SJCRH30 (cell line): ENCODE measurements at regions not wholly inside any gene's neighbourhood (a gene's known extent, or its start where the extent isn't known, plus 50 kb on each side); places are given as distances from the start of the nearest gene placed in this dataset.
"Not testable (repeated sequence)": the region's sequence is repeated elsewhere in the genome, so short reads cannot be mapped to it uniquely, and the experiment has no call there.

ENCODE experiments used
- DNase-seq, 2 experiments: peaks; one replicate each; pipeline ENCODE4 v3.0.0-alpha.2; 2015 to 2020
- H3K27ac ChIP-seq: fragments of 250-450 bp; sonication (Bioruptor Pico); 2 replicates; pipeline ENCODE4 v1.5.1; 2020; ENCODE audit warnings: mild to moderate bottlenecking, moderate library complexity
- H3K27me3 ChIP-seq: fragments of 250-450 bp; sonication (Bioruptor Pico); 2 replicates; pipeline ENCODE4 v1.5.1; 2020; ENCODE audit warnings: mild to moderate bottlenecking, moderate library complexity
- H3K36me3 ChIP-seq: fragments of 250-450 bp; sonication (Bioruptor Pico); 2 replicates; pipeline ENCODE4 v1.5.1; 2020; ENCODE audit warnings: mild to moderate bottlenecking, moderate library complexity
- H3K4me1 ChIP-seq: fragments of 250-450 bp; sonication (Bioruptor Pico); 2 replicates; pipeline ENCODE4 v1.5.1; 2020; ENCODE audit warnings: mild to moderate bottlenecking, moderate library complexity
- H3K4me3 ChIP-seq: fragments of 250-450 bp; sonication (Bioruptor Pico); 2 replicates; pipeline ENCODE4 v1.5.1; 2020; ENCODE audit warnings: mild to moderate bottlenecking, moderate library complexity
- H3K9me3 ChIP-seq: fragments of 250-450 bp; sonication (Bioruptor Pico); replicated peaks from 2 replicates; pipeline ENCODE4 v1.5.1; 2020; ENCODE audit warnings: mild to moderate bottlenecking, moderate library complexity

DNA sequence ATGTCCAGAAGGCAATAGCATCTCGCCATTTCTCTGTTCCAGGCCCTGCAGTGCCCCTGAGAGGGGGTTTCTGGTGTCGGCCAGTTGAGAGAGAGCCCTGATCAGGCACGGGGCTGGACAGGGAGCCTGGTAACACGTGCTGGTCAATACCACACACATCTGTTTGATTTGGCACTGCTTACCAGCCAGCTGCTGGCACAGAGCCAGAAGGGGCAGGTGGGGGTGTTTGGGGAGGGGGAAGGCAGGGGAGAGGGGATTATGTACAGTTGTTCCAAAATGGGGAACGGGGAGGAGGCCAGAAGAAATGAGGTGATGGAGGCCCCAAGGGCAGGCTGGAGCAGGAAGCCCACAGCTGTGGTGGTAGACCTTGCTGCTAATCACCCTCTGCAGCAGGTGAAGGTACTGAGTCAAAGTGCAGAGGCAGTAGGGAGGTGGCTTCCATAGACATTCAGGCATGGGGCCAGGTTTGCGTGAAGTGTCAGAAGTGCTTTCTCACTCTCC, 153.5 kb upstream of the LPP start:
- H3K27ac ChIP-seq: no peak overlapping the region

GRCh38 chr3:188001093-188001492, 152.9 kb upstream of the LPP start:
- H3K4me1 ChIP-seq: peaks cover 12% of the 10 kb centered on the region; the same call in 1 of the 2 replicates
- H3K27me3 ChIP-seq: no peaks in the 10 kb centered on the region
- peak in 1 of 2 experiments; percentile 4 for DNase-seq
- no peaks in the 10 kb centered on the region for H3K9me3 ChIP-seq
- H3K36me3 ChIP-seq: no peaks in the 10 kb centered on the region
- H3K27ac ChIP-seq: no peak overlapping the region
- no peak overlapping the region for H3K4me3 ChIP-seq

More for the DNA sequence above, 153.5 kb upstream of the LPP start:
- peak; percentile 65 to 74 for DNase-seq
- H3K36me3 ChIP-seq: no peaks in the 10 kb centered on the region
- H3K9me3 ChIP-seq: no peaks in the 10 kb centered on the region
- H3K4me1 ChIP-seq: peaks cover 12% of the 10 kb centered on the region; the same call in 1 of the 2 replicates
- no peaks in the 10 kb centered on the region for H3K27me3 ChIP-seq
- H3K4me3 ChIP-seq: no peak overlapping the region

DNA sequence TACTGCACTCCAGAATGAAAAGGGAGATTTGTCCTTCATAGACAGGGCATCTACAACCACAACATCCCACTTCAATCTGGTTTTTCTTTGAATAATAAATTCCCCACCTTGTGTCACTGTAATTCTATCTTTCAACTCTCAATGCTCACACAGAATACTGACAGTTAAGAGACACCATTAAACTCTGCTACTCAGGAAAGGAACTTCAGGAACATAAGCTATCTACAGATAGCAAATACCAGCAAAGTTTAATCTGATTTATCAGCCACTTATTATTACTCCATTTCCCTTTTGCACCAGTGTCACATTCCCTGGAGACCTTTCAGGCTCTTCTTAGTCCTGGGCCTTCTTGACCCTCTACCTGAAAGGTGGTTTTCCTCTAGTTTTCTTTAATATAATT, 152.0 kb upstream of the LPP start:
- no peaks in the 10 kb centered on the region for H3K27me3 ChIP-seq
- no peak for DNase-seq
- no peak overlapping the region for H3K4me3 ChIP-seq
- peaks cover 12% of the 10 kb centered on the region; the same call in 1 of the 2 replicates for H3K4me1 ChIP-seq
- no peaks in the 10 kb centered on the region for H3K9me3 ChIP-seq
- H3K36me3 ChIP-seq: no peaks in the 10 kb centered on the region
- H3K27ac ChIP-seq: no peak overlapping the region

GRCh38 chr3:188002626-188003138, 151.3 kb upstream of the LPP start:
- H3K27me3 ChIP-seq: no peaks in the 10 kb centered on the region
- H3K36me3 ChIP-seq: no peaks in the 10 kb centered on the region
- H3K4me1 ChIP-seq: peaks cover 12% of the 10 kb centered on the region; the same call in 1 of the 2 replicates
- no peaks in the 10 kb centered on the region for H3K9me3 ChIP-seq
- no peak overlapping the region for H3K4me3 ChIP-seq
- DNase-seq: no peak
- no peak overlapping the region for H3K27ac ChIP-seq

DNA sequence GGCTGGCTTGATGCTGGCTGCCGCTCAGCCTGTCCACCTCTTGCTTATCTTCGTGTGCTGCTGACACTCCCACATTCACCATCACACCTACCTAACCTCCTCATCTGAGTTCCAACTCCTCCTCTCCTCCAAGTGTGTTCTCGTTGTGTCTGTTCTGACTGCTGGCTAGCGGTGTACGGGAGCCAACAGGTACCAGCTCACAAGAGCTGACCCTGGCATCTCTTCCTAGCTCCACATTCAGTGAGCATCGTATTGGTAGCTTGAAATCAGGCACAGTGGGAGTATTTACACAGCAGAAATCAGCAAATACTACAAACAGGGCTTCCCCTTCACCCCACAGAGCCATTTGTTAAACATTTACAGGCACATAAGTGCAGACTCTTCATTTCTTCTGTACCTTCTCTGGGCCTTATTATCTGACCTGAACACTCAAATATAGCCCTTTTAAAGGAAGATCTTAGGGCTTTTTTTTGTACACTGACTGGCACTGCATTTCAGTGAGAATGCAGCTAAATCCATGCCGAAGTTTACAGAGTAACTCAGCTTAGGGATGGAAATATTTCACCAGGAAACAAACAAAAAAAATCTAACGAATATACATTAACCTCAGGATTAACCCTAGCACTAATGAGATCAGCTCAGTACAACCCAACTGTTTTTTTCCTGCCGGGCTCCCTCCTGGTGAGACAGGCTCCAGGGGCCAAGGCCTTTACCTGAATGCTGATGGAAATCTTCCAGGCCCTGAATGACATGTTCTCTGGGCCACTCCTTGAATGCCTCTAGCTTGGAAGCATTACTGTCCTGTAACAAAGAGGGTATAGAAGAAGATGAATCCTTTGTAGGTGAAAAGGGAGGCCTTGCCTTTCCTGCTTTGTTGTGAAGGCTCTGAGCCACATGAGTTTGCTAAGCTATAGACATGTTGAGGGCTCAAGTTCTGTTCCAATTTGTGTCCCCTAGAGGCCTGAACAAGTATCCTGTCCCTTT, 150.5 kb upstream of the LPP start:
- no peaks in the 10 kb centered on the region for H3K27me3 ChIP-seq
- no peak overlapping the region for H3K27ac ChIP-seq
- no peak for DNase-seq
- H3K9me3 ChIP-seq: no peaks in the 10 kb centered on the region
- H3K4me1 ChIP-seq: peaks cover 12% of the 10 kb centered on the region; the same call in 1 of the 2 replicates
- no peaks in the 10 kb centered on the region for H3K36me3 ChIP-seq
- H3K4me3 ChIP-seq: no peak overlapping the region

DNA sequence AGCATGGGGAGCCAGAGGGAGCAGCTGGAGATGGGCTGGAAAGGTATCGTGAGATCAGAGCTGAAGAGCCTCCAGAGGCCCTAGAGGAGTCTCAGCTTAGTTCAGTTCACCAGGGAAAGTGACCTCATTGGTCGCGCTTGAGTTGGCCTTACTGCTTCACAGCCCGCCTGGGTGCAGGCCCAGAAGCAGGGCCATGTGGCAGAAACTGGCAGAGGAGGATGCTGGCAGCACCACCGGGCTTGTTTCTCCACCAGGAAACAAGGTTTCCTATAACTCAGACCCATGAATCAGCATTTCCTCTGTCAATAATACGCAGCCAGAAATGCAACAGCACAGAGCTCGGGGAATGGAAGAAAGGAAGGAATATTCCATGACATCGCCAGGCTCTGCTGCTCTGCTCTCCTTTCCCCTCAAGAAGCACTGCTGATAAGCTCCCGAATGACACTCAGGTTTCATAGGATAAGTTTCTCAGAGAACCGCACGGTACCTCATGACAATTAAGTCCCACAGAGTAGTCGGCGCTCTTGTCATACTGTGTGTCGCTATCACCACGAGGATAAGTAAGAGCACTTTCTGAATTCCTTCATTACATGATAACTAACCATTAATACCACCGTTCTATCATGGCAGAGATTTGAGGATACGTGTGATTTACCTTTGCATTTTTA, 147.1 kb upstream of the LPP start:
- no peak overlapping the region for H3K4me3 ChIP-seq

DNA sequence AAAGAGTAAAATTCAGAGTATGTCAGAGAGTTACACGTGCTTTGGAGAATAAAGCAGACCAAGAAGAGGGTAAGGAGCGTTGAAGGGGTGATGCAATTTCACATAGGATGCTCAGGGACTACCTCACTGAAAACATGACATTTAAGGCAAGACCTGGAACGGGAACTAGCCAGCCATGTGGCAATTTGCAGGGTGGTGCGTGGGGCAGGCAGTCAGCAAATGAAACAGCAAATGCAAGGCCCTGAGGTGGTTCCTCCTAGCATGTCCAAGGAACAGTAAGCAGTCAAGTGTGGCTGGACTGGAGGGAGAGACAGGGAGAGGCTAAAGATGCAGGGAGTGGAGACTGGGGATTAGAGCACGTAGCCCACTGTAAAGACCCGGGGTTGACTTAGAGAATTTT, 146.1 kb upstream of the LPP start:
- no peaks in the 10 kb centered on the region for H3K4me1 ChIP-seq
- H3K27ac ChIP-seq: no peak overlapping the region
- DNase-seq: no peak
- no peaks in the 10 kb centered on the region for H3K36me3 ChIP-seq
- no peaks in the 10 kb centered on the region for H3K27me3 ChIP-seq
- no peaks in the 10 kb centered on the region for H3K9me3 ChIP-seq
- H3K4me3 ChIP-seq: no peak overlapping the region

More for the DNA sequence above, 147.1 kb upstream of the LPP start:
- Histone ChIP-seq H3K27ac (no peak overlapping the region), H3K36me3 (no peaks in the 10 kb centered on the region), H3K9me3 (no peaks in the 10 kb centered on the region), H3K4me1 (no peaks in the 10 kb centered on the region), H3K27me3 (no peaks in the 10 kb centered on the region)
- no peak for DNase-seq

GRCh38 chr3:188008582-188009213, 145.3 kb upstream of the LPP start:
- H3K36me3 ChIP-seq: no peaks in the 10 kb centered on the region
- no peak for DNase-seq
- H3K4me3 ChIP-seq: no peak overlapping the region
- H3K4me1 ChIP-seq: no peaks in the 10 kb centered on the region
- no peaks in the 10 kb centered on the region for H3K9me3 ChIP-seq
- no peak overlapping the region for H3K27ac ChIP-seq
- H3K27me3 ChIP-seq: no peaks in the 10 kb centered on the region

DNA sequence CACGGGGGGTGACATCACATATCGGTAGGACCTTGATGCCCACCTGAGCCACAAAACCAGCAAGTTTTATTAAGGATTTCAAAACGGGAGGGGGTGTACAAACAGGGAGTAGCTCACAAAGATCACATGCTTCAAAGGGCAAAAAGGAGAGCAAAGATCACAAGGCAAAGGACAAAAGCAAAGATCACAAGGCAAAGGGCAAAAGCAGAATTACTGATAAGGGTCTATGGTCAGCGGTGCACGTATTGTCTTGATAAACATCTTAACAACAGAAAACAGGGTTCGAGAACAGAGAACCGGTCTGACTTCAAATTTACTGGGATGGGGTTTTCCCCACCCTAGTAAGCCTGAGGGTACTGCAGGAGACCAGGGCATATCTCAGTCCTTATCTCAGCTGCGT, 143.5 kb upstream of the LPP start:
- Histone ChIP-seq H3K36me3 (no peaks in the 10 kb centered on the region), H3K27me3 (no peaks in the 10 kb centered on the region), H3K4me3 (no peak overlapping the region), H3K4me1 (no peaks in the 10 kb centered on the region), H3K27ac (no peak overlapping the region), H3K9me3 (no peaks in the 10 kb centered on the region)
- DNase-seq: no peak

DNA sequence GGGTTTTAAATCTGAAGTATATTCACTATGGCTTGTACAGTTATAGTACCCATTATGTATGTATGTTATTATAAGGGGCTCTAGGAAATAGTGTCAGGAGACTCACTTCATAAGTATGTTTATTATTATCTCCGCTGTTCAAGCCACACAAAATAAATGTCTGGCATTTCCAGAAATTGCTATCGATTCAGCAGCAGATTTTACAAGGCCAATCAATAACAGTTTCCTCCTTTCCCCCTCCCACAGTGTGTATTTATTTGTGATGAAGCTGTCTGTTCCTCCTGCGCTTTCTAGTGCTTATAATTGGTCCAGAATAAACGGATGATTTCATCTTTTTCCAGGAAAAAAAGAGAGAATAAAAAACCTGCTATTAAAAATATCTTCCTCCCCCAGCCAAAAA, 134.2 kb upstream of the LPP start:
- Histone ChIP-seq H3K27ac (no peak overlapping the region), H3K4me1 (no peaks in the 10 kb centered on the region), H3K4me3 (no peak overlapping the region), H3K36me3 (no peaks in the 10 kb centered on the region), H3K9me3 (no peaks in the 10 kb centered on the region), H3K27me3 (no peaks in the 10 kb centered on the region)
- no peak for DNase-seq

DNA sequence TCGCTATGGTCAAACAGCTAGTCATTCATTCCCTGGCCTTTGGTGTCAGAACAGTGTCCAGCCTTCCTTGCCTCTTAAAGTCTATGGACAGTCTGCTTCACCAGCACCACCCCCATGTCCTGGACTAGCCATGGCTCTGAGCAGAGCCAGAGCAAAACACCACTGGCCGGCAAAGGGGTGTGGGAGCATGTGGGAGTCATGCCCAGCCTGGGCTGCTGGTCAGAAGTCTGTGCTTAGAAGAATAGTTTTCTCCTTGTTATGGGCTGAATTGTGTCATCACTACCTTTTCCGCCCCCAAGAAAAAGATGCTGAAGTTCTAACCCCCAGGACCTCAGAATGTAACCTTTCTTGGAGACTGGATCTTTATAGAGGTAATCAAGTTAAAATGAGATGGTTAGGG, 132.9 kb upstream of the LPP start:
- H3K27ac ChIP-seq: no peak overlapping the region
- no peak for DNase-seq
- no peaks in the 10 kb centered on the region for H3K9me3 ChIP-seq
- H3K4me3 ChIP-seq: no peak overlapping the region
- no peaks in the 10 kb centered on the region for H3K27me3 ChIP-seq
- H3K4me1 ChIP-seq: no peaks in the 10 kb centered on the region
- no peaks in the 10 kb centered on the region for H3K36me3 ChIP-seq

GRCh38 chr3:188021502-188022040, 132.4 kb upstream of the LPP start:
- no peak overlapping the region for H3K4me3 ChIP-seq
- H3K36me3 ChIP-seq: no peaks in the 10 kb centered on the region
- no peak for DNase-seq
- no peaks in the 10 kb centered on the region for H3K4me1 ChIP-seq
- H3K9me3 ChIP-seq: no peaks in the 10 kb centered on the region
- no peaks in the 10 kb centered on the region for H3K27me3 ChIP-seq
- no peak overlapping the region for H3K27ac ChIP-seq

- H3K36me3 ChIP-seq, DNase-seq, H3K4me1 ChIP-seq, H3K27ac ChIP-seq, H3K4me3 ChIP-seq, H3K27me3 ChIP-seq, H3K9me3 ChIP-seq: not testable (repeated sequence)
These were observed 131.1 kb upstream of the LPP start for GRCh38 chr3:188022902-188023301.

GRCh38 chr3:188025555-188025954, 128.4 kb upstream of the LPP start:
- H3K27me3 ChIP-seq: no peaks in the 10 kb centered on the region
- no peak overlapping the region for H3K4me3 ChIP-seq
- DNase-seq: no peak
- H3K4me1 ChIP-seq: no peaks in the 10 kb centered on the region
- no peaks in the 10 kb centered on the region for H3K36me3 ChIP-seq
- no peaks in the 10 kb centered on the region for H3K9me3 ChIP-seq
- no peak overlapping the region for H3K27ac ChIP-seq
